ENCODE measurements at regions not wholly inside any gene's neighbourhood (a gene's known extent, or its start where the extent isn't known, plus 50 kb on each side); places are given as distances from the start of the nearest gene placed in this dataset.

DNA sequence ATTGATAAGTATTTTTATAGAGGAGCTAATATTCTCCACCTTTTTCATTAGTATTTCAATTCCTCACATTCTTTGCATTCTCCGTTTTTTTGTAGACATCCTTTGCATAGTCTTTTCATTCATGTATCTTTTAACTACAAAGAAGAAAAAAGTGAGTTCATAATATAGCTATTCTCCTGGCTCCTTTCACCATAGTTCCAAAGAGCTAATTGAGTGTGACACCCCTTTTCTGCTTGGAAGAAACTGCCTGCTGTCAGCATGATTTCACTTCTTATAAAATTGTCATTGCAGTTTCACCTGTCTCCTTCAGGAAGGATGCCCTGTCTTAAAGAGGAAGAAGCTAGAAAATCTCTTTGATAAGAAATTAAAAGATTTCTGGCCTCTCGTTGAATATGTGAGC, 991.1 kb downstream of the KCNT2 start:
- DNase-seq, result no peak

DNA sequence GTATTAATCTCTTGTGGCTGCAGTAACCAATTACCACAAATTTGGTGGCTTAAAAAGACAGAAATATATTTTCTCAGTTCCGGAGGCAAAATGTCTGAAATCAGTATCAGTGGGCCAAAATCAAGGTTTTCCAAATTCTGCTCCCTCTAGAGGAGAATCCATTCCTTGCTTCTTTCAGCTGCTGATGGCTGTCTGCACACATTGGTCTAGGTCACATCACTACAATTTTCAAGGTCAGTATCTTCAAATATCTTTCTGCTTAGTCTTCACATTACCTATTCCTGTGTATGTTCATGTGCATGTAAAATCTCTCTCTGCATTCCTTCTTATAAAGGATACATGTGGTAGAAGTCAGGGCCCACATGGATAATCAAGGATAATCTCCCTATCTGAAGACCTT, 999.4 kb downstream of the KCNT2 start:
- DNase-seq, result no peak

DNA sequence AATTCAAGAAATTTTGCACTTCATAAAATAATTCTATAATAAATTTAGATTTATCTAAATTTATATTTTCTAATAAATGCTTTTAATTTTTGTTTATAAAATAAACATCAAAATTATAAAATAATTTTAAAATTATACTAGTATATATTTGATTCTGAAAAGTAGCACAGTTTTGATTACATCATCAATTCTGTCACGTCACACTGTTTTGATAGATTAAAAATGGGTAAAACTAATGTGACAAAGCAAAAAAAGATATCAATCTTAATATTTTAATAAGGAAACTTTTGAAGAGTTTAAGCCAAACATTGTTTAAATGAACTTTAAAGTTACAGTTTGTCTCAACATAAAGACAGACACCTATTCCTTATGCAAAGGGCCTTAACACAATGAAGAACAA, 1001.8 kb downstream of the KCNT2 start:
- DNase-seq, result no peak

- DNase-seq, result no peak
Measured at GRCh38 chr1:195604287-195604686, 1004.0 kb downstream of the KCNT2 start.

DNA sequence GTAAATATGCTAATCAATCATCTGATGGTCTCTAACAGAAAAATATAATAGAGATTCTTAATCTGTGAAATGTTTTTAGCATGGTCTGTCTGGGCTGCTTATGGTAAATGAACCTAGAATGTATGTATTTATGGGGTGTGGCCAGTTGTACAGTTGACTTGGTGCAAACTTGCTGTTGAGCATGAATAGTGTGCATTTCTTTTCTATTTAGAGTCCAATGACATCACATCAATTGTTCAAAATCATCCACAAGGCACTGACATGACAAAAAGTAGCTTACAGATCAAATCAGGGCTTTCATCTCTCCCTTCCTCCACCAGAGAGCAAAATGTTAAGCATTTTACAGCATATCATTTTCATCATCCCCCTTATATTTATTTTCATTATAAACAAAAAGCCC, 1010.3 kb downstream of the KCNT2 start:
- DNase-seq, result no peak

DNA sequence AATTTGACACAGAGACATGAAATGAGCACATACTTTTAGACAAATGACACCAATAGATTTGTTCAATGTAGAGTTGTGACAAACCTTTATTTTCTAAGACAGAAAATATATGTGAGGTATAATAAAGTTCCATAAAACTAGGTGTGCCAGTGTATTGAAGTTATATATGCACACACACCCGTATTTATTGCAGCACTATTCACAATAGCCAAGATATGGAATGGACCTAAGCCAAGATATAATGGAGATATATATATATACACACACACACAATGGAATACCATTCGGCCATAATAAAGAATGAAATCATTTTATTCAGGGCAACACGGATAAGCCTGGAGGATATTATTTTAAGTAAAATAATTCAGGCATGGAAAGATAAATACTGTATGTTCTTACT, 1013.5 kb downstream of the KCNT2 start:
- DNase-seq, result no peak

DNA sequence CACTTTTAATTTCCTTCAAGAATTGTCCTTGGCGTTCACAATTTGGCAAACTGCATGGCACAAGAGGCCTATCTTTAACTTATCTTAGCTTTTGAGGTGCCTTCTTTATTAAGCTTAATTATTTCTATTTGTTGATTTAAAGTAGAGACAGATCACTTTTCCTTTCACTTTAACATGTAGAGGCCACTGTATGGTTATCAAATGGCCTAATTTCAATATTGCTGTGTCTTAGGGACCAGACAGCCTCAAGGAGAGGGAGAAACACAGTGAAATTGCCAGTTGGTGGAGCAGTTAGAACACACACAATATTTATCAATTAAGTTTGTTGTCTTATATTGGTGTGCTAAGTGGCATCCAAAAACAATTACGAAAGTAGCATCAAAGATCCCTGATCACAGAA, 1013.9 kb downstream of the KCNT2 start:
- DNase-seq, result no peak

- DNase-seq, result no peak
Measured at GRCh38 chr1:195591917-195592672, 1016.1 kb downstream of the KCNT2 start.

DNA sequence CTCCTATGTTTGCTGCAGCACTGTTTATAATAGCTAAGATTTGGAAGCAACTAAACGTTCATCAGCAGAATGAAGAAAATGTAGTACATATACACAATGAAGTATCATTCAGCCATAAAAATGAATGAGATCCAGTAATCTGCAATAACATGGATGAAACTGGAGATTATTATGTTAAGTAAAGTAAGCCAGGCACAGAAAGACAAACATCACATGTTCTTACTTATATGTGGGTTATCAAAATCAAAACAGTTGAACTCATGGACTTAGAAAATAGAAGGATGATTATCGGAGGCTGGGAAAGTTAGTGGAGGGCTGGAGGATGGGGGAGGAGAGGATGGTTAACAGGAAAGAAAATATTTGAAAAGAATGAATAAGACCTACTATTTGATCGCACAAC, 1017.6 kb downstream of the KCNT2 start:
- no peak for DNase-seq

GRCh38 chr1:195584870-195585624, 1023.2 kb downstream of the KCNT2 start:
- DNase-seq, result no peak

GRCh38 chr1:195580988-195581387, 1027.3 kb downstream of the KCNT2 start:
- DNase-seq, result no peak

- no peak for DNase-seq
Measured at GRCh38 chr1:195577748-195578147, 1030.5 kb downstream of the KCNT2 start.

- DNase-seq, result no peak
Measured at GRCh38 chr1:195576641-195577040, 1031.6 kb downstream of the KCNT2 start.

- DNase-seq, result no peak
Measured at GRCh38 chr1:195574511-195574910, 1033.7 kb downstream of the KCNT2 start.

- no peak for DNase-seq
Measured at GRCh38 chr1:195569934-195570333, 1038.3 kb downstream of the KCNT2 start.

- no peak for DNase-seq
Measured at GRCh38 chr1:195568389-195568788, 1039.9 kb downstream of the KCNT2 start.

GRCh38 chr1:195562074-195562473, 1046.2 kb downstream of the KCNT2 start:
- DNase-seq, result no peak

DNA sequence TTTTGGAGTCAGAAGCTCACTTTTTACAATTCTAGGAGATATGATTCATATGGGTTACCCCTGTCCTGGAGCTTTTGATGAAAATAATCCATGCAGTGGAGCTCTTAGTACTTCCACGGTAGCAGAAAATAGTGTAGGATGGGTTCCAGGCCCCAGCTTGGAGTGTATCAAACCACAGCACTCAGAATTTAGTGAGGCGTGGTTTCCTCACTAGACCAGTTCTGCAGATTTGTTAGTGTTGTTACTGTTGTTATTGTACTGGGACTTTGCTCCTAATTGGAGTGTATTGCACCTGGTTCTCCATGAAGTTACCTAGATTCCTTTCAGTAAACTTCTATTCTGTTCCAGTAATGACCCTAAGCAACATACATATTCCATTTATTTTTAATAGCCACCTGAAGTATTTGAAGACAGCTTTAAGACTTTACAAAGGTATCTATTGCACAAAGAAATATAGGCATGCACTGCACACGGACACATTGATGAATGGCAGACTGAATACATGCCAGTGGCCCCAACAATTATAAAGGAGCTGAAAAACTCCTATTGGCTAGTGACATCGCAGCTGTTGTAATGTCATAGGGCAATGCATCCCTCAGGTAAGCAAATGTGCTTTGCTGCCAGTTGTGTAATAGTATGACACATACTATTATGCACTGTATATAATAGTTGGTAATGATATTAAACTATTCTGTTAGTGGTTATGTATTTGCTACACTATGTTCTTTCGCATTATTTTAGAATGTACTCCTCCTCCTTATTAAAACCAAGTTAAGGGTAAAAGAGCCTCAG, 1058.0 kb downstream of the KCNT2 start:
- DNase-seq, result no peak

GRCh38 chr1:195530961-195531360, 1077.3 kb downstream of the KCNT2 start:
- DNase-seq, result no peak

DNA sequence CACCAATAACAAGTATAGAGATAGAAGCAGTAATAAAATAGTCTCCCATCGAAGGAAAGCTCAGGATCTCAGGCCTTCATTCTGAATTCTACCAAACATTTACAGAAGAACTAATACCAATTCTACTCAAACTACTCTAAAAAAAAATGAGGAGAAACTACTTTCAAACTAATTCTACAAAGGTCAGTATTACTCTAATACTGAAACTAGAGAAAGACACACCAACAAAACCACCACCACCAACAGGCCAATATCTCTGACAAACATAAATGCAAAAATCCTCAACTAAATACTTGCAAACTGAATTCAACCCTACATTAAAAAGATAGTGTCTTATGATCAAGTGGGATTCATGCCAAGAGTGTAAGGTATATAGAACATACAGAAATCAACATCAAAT, 1078.4 kb downstream of the KCNT2 start:
- DNase-seq, result no peak

DNA sequence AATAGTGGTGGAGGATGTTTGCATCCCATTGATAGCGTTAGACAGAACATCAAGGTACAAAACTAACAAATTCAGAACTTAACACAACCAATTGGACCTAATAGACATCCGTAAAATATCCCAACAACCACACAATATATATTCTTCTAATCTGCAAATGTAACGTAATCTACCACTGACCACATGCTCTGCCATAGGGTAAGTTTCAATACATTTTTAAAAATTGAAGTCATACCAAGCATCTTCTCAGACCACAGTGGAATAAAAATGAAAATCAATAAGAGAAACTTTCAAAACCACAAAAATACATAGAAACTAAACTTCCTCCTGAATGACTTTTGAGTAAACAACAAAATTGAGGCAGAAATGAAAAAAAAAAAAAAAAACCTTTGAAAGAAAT, 1087.5 kb downstream of the KCNT2 start:
- DNase-seq, result no peak

DNA sequence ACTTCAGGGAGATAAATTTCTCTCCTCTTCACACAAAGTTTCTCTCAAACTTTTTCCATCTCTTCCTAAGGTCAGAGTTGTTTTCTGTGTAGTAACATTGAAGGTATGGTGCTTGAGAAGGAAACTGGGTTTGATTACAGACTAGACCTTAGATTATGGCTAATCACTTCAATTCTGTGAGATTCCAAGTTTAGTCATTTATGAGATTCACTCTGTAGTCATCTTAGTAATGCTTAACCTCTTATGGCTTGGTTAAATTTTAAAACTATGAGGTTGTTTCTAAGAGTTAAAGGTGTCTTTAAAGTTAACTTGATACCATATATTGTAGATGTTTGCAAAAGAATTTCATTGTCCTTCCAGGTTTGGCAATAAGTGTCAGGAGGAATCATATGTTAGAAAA, 1092.2 kb downstream of the KCNT2 start:
- DNase-seq, result no peak

DNA sequence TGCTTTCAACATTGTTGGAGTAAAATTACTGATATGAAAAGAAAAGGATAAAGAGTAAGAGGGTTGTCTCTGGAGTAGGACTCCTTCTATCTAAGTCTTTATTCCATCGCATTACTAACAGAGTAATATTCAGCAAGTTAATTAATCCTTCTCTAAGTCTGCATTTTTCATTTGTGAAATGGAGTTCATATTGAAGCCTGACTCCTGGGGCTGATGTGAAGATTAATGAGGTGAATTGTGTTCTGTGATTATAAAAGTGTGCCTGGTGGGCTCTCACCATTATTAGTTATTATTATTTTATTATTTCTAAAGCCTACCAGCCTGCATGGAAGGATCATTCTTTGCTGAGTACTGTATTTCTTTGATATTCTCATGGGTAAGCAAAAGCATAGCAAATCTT, 1096.7 kb downstream of the KCNT2 start:
- no peak for DNase-seq

GRCh38 chr1:195501118-195501517, 1107.1 kb downstream of the KCNT2 start:
- no peak for DNase-seq

Data from stimulated activated CD4-positive, alpha-beta T cell treated with anti-CD3 and anti-CD28 coated beads, Interleukin-12 subunit alpha, Interleukin-12 subunit beta, amount 100 ng/mL, for 4 hours (primary cell).